IPS-15b (cell line): ENCODE measurements at regions not wholly inside any gene's neighbourhood (a gene's known extent, or its start where the extent isn't known, plus 50 kb on each side); places are given as distances from the start of the nearest gene placed in this dataset.

Experiments
- H3K27me3 ChIP-seq: one replicate; pipeline ENCODE4 v1.6.1; 2013; ENCODE audit warnings: low read length; ENCODE audit not compliant: control insufficient read depth, insufficient read depth
- H3K36me3 ChIP-seq: one replicate; pipeline ENCODE4 v1.6.1; 2013; ENCODE audit warnings: low read length; ENCODE audit not compliant: control insufficient read depth, insufficient read depth
- H3K4me1 ChIP-seq: one replicate; pipeline ENCODE4 v1.6.1; 2013; ENCODE audit warnings: mild to moderate bottlenecking, low read length; ENCODE audit not compliant: control insufficient read depth, insufficient read depth
- H3K4me3 ChIP-seq: one replicate; pipeline ENCODE4 v1.5.1; 2013; ENCODE audit warnings: low read depth, low read length
- H3K9ac ChIP-seq: one replicate; pipeline ENCODE4 v1.6.1; 2013; ENCODE audit warnings: low read depth, mild to moderate bottlenecking, low read length
- H3K9me3 ChIP-seq: one replicate; pipeline ENCODE4 v1.6.1; 2013; ENCODE audit warnings: mild to moderate bottlenecking, low read length; ENCODE audit not compliant: control insufficient read depth, insufficient read depth

DNA sequence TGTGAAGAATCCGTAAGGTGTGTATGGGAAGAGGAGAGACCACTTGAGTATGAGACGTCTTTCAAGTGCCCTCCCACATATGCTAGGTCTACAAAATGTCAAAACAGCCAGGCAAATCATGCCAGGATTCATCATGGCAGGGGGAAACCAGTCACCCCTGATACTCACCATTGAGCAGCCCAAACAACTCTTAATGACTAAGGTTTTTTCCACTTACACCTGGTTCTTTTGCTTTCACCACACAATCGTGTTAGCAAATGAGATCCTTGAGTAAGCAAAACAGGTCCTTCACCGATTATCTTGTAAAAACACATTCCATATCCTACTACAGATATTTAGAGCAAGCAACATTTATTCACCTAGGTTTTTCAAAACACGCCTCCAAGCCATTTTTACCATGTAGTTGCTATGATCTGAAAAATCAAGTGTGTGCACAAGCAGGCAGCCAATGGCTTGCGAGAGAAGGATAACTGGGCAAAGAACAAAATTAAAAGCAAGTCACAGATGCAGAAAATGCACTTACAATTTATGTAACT, 177.5 kb upstream of the LPP start:
- Histone ChIP-seq H3K4me3 (no peak overlapping the region), H3K4me1 (no peaks in the 10 kb centered on the region), H3K27me3 (no peaks in the 10 kb centered on the region), H3K36me3 (no peaks in the 10 kb centered on the region), H3K9me3 (no peaks in the 10 kb centered on the region), H3K9ac (no peak overlapping the region)

DNA sequence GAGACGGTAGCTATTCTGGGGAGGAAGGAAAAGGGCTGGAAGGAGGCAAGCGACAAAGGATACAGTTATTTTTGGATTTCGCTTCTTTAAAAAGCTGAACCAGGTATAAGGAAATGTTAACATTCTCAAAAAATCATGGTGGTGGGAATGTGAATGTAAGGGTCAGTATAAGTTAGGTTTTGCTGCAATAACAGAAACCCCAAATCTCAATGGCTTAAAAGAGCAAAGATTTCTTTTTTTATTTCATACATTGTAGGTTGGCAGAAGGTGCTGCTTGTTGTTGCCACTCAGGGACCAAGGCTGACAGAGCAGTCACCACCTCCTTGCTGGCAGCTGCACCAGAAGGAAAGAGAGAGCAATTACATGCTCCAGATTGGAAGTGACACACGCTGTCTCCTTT, 176.3 kb upstream of the LPP start:
- Histone ChIP-seq H3K4me3 (no peak overlapping the region), H3K9me3 (no peaks in the 10 kb centered on the region), H3K27me3 (no peaks in the 10 kb centered on the region), H3K36me3 (no peaks in the 10 kb centered on the region), H3K9ac (no peak overlapping the region), H3K4me1 (no peaks in the 10 kb centered on the region)

DNA sequence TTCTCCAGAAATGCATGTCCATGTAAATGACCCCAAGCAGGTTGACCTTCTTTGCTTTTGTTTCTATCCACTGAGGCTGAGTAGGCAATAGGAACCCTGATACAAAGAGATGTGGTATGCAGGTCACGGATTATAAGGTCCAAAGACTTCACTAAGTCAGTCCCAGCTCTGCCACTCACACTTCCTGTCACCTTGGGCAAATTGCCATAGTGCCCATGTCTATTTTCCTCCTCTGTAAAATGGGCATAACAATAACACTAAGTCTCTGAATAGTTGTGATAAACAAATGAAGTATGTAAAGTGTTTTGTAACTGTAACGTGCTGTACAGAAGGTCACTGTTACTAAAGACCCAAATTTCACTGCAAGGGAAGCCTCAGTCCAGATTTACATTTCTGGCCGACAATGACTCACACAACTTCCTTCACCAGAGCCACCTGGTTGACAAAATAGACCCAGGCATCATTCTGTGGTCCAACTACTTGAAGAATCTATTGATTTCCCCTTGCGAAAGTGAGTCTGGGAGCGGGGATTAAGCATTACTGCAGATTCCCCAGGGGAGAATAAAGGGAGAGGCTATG, 175.4 kb upstream of the LPP start:
- H3K9me3 ChIP-seq, result no peaks in the 10 kb centered on the region
- no peaks in the 10 kb centered on the region for H3K27me3 ChIP-seq
- H3K9ac ChIP-seq, result no peak overlapping the region
- H3K36me3 ChIP-seq, result no peaks in the 10 kb centered on the region
- H3K4me3 ChIP-seq, result no peak overlapping the region
- no peaks in the 10 kb centered on the region for H3K4me1 ChIP-seq

DNA sequence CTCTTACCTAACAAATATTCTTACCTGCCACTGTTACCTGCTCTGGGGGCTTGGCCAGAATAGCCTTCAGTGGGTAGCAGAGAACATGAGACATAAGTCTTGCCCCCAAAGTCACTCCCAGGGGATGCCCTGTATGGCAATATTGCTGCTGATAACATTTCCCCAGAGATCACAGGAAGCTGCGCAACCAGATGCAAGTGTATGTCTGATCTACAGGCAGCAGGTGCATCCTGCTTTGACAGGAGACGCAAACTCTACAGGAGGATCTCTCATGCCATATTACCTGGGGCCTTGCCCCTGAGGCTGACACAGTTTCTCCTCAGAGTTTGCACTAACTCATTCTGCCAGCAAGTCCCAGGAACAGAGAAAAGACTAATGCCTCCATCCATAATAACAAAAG, 174.4 kb upstream of the LPP start:
- Histone ChIP-seq H3K27me3 (no peaks in the 10 kb centered on the region), H3K9me3 (no peaks in the 10 kb centered on the region), H3K4me1 (no peaks in the 10 kb centered on the region), H3K36me3 (no peaks in the 10 kb centered on the region), H3K9ac (no peak overlapping the region), H3K4me3 (no peak overlapping the region)

DNA sequence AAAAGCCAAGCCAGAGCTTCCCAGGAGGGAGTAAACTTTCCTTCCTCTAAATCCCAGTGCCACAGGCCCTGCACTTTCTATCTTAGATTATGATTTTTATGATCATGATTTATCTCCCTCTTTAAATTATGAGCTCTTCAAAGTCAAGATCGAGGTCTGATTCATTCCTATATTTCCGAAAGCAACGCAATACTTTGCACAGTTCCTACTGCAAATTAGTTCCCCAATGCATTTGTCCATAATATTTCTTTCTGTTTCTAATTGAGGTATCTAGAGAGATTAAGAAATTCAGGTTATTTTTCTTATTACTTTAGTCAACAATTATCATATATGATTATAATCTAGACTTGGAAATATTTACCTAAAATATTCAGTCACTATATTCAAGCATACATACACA, 173.1 kb upstream of the LPP start:
- Histone ChIP-seq H3K9me3 (no peaks in the 10 kb centered on the region), H3K4me1 (no peaks in the 10 kb centered on the region), H3K9ac (no peak overlapping the region), H3K27me3 (no peaks in the 10 kb centered on the region), H3K4me3 (no peak overlapping the region), H3K36me3 (no peaks in the 10 kb centered on the region)

DNA sequence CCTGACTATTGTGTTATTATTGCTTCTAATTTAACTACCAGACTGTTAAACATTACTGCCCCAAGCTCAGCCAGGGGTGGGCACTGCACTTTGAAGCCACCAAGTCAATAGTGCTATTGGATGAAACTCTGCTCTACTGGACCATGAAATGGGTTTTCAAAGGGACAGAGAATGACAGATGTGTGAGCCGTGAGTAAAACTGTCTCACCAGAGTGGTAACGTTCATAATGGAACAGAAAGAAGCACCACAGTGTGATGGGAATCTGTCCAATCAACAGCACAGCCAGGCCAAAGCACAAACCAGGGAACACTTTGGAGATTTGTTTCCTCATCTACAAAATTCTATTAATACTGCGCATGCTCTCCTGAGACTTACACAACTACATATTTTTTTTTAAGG, 171.8 kb upstream of the LPP start:
- Histone ChIP-seq H3K9me3 (no peaks in the 10 kb centered on the region), H3K4me3 (no peak overlapping the region), H3K4me1 (no peaks in the 10 kb centered on the region), H3K36me3 (no peaks in the 10 kb centered on the region), H3K27me3 (no peaks in the 10 kb centered on the region), H3K9ac (no peak overlapping the region)

DNA sequence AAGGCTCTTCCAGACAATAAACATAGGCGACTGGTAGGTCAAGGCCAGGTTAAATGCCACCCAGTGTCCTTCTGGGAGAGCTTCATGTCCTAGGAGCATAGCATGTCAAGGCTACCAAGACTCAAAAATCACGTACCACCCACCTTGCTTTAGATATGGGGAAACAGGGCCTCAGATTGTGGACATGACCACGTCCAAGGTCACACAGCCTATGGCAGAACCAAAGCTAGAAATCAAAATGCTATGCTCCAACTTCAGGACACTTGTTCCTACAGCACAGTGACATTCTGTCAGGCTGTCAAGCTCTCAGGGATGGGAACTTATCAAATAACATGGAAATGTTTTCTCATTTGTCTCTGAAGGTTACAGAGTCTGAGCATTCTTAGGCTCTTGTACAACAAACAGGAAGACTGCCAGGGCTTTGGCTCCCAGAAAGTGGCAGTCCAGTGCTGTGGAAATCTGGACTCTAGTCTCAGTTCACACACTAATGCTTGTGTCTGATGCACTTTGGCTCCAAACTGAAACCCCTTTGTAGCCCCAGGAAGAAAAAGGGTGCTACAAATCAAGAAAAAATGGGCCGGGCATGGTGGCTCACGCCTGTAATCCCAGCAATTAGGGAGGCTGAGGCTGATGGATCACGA, 170.4 kb upstream of the LPP start:
- no peaks in the 10 kb centered on the region for H3K4me1 ChIP-seq
- no peaks in the 10 kb centered on the region for H3K27me3 ChIP-seq
- H3K36me3 ChIP-seq, result no peaks in the 10 kb centered on the region
- H3K4me3 ChIP-seq, result no peak overlapping the region
- H3K9me3 ChIP-seq, result no peaks in the 10 kb centered on the region
- no peak overlapping the region for H3K9ac ChIP-seq

DNA sequence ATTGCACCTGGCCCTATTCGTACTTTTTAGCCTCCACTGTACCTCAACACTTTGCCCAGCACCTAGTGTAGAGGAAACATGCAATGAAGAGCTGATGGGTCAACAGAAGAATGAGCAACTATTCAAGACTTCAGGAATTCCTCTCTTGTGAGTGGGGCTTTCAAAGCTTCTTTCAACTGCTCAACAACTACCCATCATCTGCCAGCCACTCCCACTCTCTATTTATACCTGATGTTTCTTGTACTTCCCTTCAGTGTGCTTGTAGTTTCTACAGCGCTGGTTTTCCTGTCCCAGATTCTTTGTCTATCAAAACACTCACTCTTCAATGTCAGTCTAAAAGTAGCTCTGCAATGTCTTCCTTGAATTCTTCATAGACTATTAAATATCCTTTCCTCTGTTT, 168.3 kb upstream of the LPP start:
- Histone ChIP-seq H3K4me1 (no peaks in the 10 kb centered on the region), H3K9me3 (no peaks in the 10 kb centered on the region), H3K36me3 (no peaks in the 10 kb centered on the region), H3K9ac (no peak overlapping the region), H3K27me3 (no peaks in the 10 kb centered on the region), H3K4me3 (no peak overlapping the region)

DNA sequence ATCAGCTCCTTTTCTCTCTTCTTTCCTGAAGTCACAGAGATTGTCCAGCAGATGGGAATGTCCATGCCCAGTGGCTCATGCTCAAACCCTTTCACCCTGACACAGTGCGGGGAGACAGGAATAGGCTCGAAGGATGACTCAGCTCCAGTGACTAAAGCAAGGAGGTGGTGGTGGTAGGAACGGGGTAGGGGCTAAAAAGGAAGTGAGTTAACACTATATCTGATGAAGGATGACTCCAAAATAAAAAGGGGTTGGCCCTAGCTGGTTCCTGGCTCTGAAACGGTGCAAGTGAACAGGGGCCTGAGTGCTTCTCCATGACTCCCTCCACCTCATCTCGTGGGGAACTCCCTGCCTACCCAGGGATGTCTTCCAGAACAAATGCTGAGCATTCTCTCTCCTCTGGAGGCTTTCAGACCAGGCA, 167.4 kb upstream of the LPP start:
- peaks cover 3% of the 10 kb centered on the region for H3K4me1 ChIP-seq
- H3K4me3 ChIP-seq, result no peak overlapping the region
- no peak overlapping the region for H3K9ac ChIP-seq
- H3K27me3 ChIP-seq, result no peaks in the 10 kb centered on the region
- H3K9me3 ChIP-seq, result no peaks in the 10 kb centered on the region
- H3K36me3 ChIP-seq, result no peaks in the 10 kb centered on the region

DNA sequence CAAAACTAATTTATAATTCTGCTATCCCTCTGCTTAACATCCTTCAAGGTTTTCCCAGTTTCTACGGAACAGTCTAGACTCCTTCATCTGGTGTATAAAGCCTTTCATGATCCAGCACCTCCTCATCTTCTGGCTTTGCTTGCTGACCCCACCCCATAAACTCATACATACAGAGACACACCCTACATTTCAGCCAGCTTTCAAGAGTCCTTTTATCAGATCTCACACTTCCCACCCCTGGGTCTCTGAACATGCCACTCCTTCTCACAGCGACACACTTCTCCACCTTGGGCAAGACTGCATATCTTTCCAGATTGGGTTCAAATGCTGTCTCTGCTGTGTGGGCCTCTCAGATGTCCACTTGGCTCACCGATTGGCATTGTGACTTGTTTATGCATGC, 166.8 kb upstream of the LPP start:
- Histone ChIP-seq H3K36me3 (no peaks in the 10 kb centered on the region), H3K9me3 (peaks cover 2% of the 10 kb centered on the region), H3K27me3 (no peaks in the 10 kb centered on the region), H3K4me3 (no peak overlapping the region), H3K4me1 (peaks cover 3% of the 10 kb centered on the region), H3K9ac (no peak overlapping the region)

DNA sequence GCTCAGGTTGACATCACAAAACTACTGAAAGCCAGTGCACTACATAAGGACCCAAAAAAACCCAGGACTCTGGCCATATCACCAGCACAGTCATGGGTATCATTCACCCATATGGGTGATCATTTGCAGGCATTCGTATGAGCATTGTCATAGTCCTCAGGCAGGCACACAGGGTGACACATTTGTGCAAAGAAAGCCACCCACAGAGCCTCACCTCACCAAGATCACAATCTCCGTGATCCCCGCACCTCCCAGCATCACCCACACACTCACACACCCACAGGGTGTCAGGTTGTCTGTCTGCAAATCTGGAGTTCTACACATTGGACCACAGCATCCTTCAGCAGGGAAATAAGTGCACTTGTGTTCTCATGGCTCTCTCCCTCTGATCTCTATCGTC, 166.0 kb upstream of the LPP start:
- H3K36me3 ChIP-seq, result no peaks in the 10 kb centered on the region
- peaks cover 3% of the 10 kb centered on the region for H3K4me1 ChIP-seq
- no peak overlapping the region for H3K9ac ChIP-seq
- no peaks in the 10 kb centered on the region for H3K27me3 ChIP-seq
- peaks cover 2% of the 10 kb centered on the region for H3K9me3 ChIP-seq
- H3K4me3 ChIP-seq, result no peak overlapping the region

DNA sequence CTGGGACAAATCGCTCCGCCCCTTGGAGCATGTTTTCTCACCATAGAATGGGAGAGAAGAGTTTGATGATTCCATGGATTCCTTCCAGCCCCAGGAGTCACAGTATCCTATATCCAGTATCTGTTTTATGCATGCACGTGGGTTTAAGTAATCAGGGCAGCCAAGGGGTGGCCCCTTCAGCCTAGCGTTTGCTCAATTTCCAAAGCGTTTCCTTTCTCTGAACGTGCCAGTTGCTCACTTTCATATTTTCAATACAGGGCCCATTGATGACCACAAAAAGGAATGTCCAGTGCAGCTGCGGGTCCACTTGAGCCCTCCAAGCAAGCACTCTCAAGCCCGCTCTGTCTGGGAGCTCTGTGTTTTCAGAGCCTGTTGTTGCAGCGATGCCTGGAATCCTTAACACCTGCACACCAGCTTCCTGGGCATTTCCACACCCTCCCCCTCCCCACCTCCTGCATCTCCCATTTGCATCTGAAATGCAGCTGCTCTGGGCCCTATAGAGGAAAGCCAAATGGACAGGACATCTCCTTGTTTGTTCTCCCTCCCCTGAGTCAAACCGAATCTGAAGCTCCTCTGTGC, 164.3 kb upstream of the LPP start:
- H3K9ac ChIP-seq, result no peak overlapping the region

More for the DNA sequence above, 164.3 kb upstream of the LPP start:
- Histone ChIP-seq H3K9me3 (peaks cover 2% of the 10 kb centered on the region), H3K36me3 (no peaks in the 10 kb centered on the region), H3K27me3 (no peaks in the 10 kb centered on the region), H3K4me3 (peak overlapping the region; percentile 47), H3K4me1 (peaks cover 3% of the 10 kb centered on the region)
